ENCODE measurements at regions not wholly inside any gene's neighbourhood (a gene's known extent, or its start where the extent isn't known, plus 50 kb on each side); places are given as distances from the start of the nearest gene placed in this dataset.

GRCh38 chr9:12069366-12069765 lies 623.8 kb upstream of the TYRP1 start:
- TF ChIP-seq CTCF (IDR thresholded peaks at IDR 0.05; ENCODE audit: insufficient read depth, low read length, missing control alignments) = no peak
- CTCF ChIA-PET = no interaction called here
- POLR2A ChIA-PET = no interaction called here
- no peak for DNase-seq (ENCODE audit: low read depth, low spot score)
- H3K4me3 ChIP-seq (ENCODE audit: low read depth, low read length) = no peak overlapping the region

- ChIA-PET CTCF (no interaction called here), POLR2A (no interaction called here)
- no peak for DNase-seq (ENCODE audit: low read depth, low spot score)
- no peak for TF ChIP-seq CTCF (IDR thresholded peaks at IDR 0.05; ENCODE audit: insufficient read depth, low read length, missing control alignments)
- no peak overlapping the region for H3K4me3 ChIP-seq (ENCODE audit: low read depth, low read length)
Observed at GRCh38 chr9:12085399-12085798, 607.8 kb upstream of the TYRP1 start.

GRCh38 chr9:12091865-12092527 lies 601.2 kb upstream of the TYRP1 start:
- no peak overlapping the region for H3K4me3 ChIP-seq (ENCODE audit: low read depth, low read length)
- POLR2A ChIA-PET = no interaction called here
- TF ChIP-seq CTCF (IDR thresholded peaks at IDR 0.05; ENCODE audit: insufficient read depth, low read length, missing control alignments) = no peak
- CTCF ChIA-PET = no interaction called here
- no peak for DNase-seq (ENCODE audit: low read depth, low spot score)

GRCh38 chr9:12094046-12094445 lies 599.1 kb upstream of the TYRP1 start:
- TF ChIP-seq CTCF (IDR thresholded peaks at IDR 0.05; ENCODE audit: insufficient read depth, low read length, missing control alignments) = no peak
- CTCF ChIA-PET = no interaction called here
- POLR2A ChIA-PET = no interaction called here
- DNase-seq (ENCODE audit: low read depth, low spot score) = no peak
- no peak overlapping the region for H3K4me3 ChIP-seq (ENCODE audit: low read depth, low read length)

- H3K4me3 ChIP-seq (ENCODE audit: low read depth, low read length) = no peak overlapping the region
- ChIA-PET POLR2A (no interaction called here), CTCF (no interaction called here)
- TF ChIP-seq CTCF (IDR thresholded peaks at IDR 0.05; ENCODE audit: insufficient read depth, low read length, missing control alignments) = no peak
- DNase-seq (ENCODE audit: low read depth, low spot score) = no peak
Observed at GRCh38 chr9:12095931-12096330, 597.3 kb upstream of the TYRP1 start.

- TF ChIP-seq CTCF (IDR thresholded peaks at IDR 0.05; ENCODE audit: insufficient read depth, low read length, missing control alignments) = no peak
- H3K4me3 ChIP-seq (ENCODE audit: low read depth, low read length) = no peak overlapping the region
- ChIA-PET CTCF (no interaction called here), POLR2A (no interaction called here)
- DNase-seq (ENCODE audit: low read depth, low spot score) = no peak
Observed at GRCh38 chr9:12133416-12133815, 559.8 kb upstream of the TYRP1 start.

Measured in AG04449 (cell line).